GM13976 (cell line): ENCODE measurements at regions not wholly inside any gene's neighbourhood (a gene's known extent, or its start where the extent isn't known, plus 50 kb on each side); places are given as distances from the start of the nearest gene placed in this dataset.

Source experiments
- DNase-seq: peaks from one replicate; pipeline ENCODE4 v3.0.0; 2012; ENCODE audit warnings: low spot score
- CTCF ChIP-seq: IDR thresholded peaks from 2 replicates; pipeline ENCODE4 v1.5.1; 2012; ENCODE audit warnings: borderline replicate concordance, mild to moderate bottlenecking; ENCODE audit not compliant: insufficient read depth; ENCODE audit errors: extremely low read depth, missing control alignments, control extremely low read depth
- in situ Hi-C: fragments of 300-500 bp; cut with MboI; formaldehyde crosslinking; loops from one replicate; pipeline ENCODE4 v1.12.0; 2022; ENCODE audit warnings: low sequenced_read_pairs, mixed read lengths, inconsistent platforms; ENCODE audit not compliant: unreplicated experiment

GRCh38 chr7:52909935-52910334, 125.5 kb upstream of the POM121L12 start:
- TF ChIP-seq CTCF = no peak
- in situ Hi-C loops = no loop called here
- no peak for DNase-seq

- TF ChIP-seq CTCF = no peak
- no peak for DNase-seq
- in situ Hi-C loops = no loop called here
Observed at GRCh38 chr7:52909131-52909530, 126.3 kb upstream of the POM121L12 start.

GRCh38 chr7:52897713-52898112, 137.7 kb upstream of the POM121L12 start:
- in situ Hi-C loops = no loop called here
- TF ChIP-seq CTCF = no peak
- no peak for DNase-seq

GRCh38 chr7:52897288-52897687, 138.1 kb upstream of the POM121L12 start:
- TF ChIP-seq CTCF = no peak
- in situ Hi-C loops = no loop called here
- no peak for DNase-seq

- no peak for DNase-seq
- in situ Hi-C loops = no loop called here
- TF ChIP-seq CTCF = no peak
Observed at GRCh38 chr7:52877240-52877639, 158.2 kb upstream of the POM121L12 start.

- TF ChIP-seq CTCF = no peak
Observed at GRCh38 chr7:52876402-52876801, 159.0 kb upstream of the POM121L12 start.

GRCh38 chr7:52863652-52864051, 171.8 kb upstream of the POM121L12 start:
- no peak for TF ChIP-seq CTCF
- no peak for DNase-seq
- in situ Hi-C loops = no loop called here

More at GRCh38 chr7:52876402-52876801, 159.0 kb upstream of the POM121L12 start:
- no peak for DNase-seq
- in situ Hi-C loops = no loop called here
